ENCODE measurements at regions not wholly inside any gene's neighbourhood (a gene's known extent, or its start where the extent isn't known, plus 50 kb on each side); places are given as distances from the start of the nearest gene placed in this dataset.

GRCh38 chrX:38887222-38887621 lies 86.0 kb downstream of the MID1IP1 start:
- no peak for DNase-seq (ENCODE audit: low read depth)

- no peak for DNase-seq (ENCODE audit: low read depth)
These were observed 89.1 kb downstream of the MID1IP1 start for GRCh38 chrX:38890326-38890725.

- DNase-seq (ENCODE audit: low read depth): no peak
These were observed 89.7 kb downstream of the MID1IP1 start for GRCh38 chrX:38890963-38891362.

- no peak for DNase-seq (ENCODE audit: low read depth)
These were observed 90.6 kb downstream of the MID1IP1 start for GRCh38 chrX:38891641-38892413.

- DNase-seq (ENCODE audit: low read depth): no peak
These were observed 92.2 kb downstream of the MID1IP1 start for GRCh38 chrX:38893441-38893840.

- DNase-seq (ENCODE audit: low read depth): no peak
These were observed 94.5 kb downstream of the MID1IP1 start for GRCh38 chrX:38895775-38896174.

GRCh38 chrX:38896724-38897298 lies 95.6 kb downstream of the MID1IP1 start:
- DNase-seq (ENCODE audit: low read depth): no peak

GRCh38 chrX:38898261-38898660 lies 97.0 kb downstream of the MID1IP1 start:
- DNase-seq (ENCODE audit: low read depth): no peak

GRCh38 chrX:38899650-38900049 lies 98.4 kb downstream of the MID1IP1 start:
- DNase-seq (ENCODE audit: low read depth): no peak

GRCh38 chrX:38900719-38901118 lies 99.5 kb downstream of the MID1IP1 start:
- no peak for DNase-seq (ENCODE audit: low read depth)

GRCh38 chrX:38902972-38903492 lies 101.8 kb downstream of the MID1IP1 start:
- no peak for DNase-seq (ENCODE audit: low read depth)

GRCh38 chrX:38916801-38917200 lies 115.5 kb downstream of the MID1IP1 start:
- DNase-seq (ENCODE audit: low read depth): no peak

- no peak for DNase-seq (ENCODE audit: low read depth)
These were observed 116.7 kb downstream of the MID1IP1 start for GRCh38 chrX:38917954-38918353.

- DNase-seq (ENCODE audit: low read depth): no peak
These were observed 117.9 kb downstream of the MID1IP1 start for GRCh38 chrX:38919202-38919601.

GRCh38 chrX:38919853-38920528 lies 118.7 kb downstream of the MID1IP1 start:
- no peak for DNase-seq (ENCODE audit: low read depth)

- no peak for DNase-seq (ENCODE audit: low read depth)
These were observed 122.3 kb downstream of the MID1IP1 start for GRCh38 chrX:38923451-38923969.

GRCh38 chrX:38927592-38927991 lies 126.3 kb downstream of the MID1IP1 start:
- no peak for DNase-seq (ENCODE audit: low read depth)

GRCh38 chrX:38929966-38930421 lies 128.7 kb downstream of the MID1IP1 start:
- no peak for DNase-seq (ENCODE audit: low read depth)

GRCh38 chrX:38930474-38930873 lies 129.2 kb downstream of the MID1IP1 start:
- DNase-seq (ENCODE audit: low read depth): no peak

- no peak for DNase-seq (ENCODE audit: low read depth)
These were observed 134.3 kb downstream of the MID1IP1 start for GRCh38 chrX:38935561-38935960.

GRCh38 chrX:38937400-38937799 lies 136.1 kb downstream of the MID1IP1 start:
- DNase-seq (ENCODE audit: low read depth): no peak

GRCh38 chrX:38937926-38938325 lies 136.7 kb downstream of the MID1IP1 start:
- no peak for DNase-seq (ENCODE audit: low read depth)

- DNase-seq (ENCODE audit: low read depth): no peak
These were observed 137.8 kb downstream of the MID1IP1 start for GRCh38 chrX:38939067-38939466.

Data from T follicular helper cell (primary cell).